HUES6 (cell line): ENCODE measurements at regions not wholly inside any gene's neighbourhood (a gene's known extent, or its start where the extent isn't known, plus 50 kb on each side); places are given as distances from the start of the nearest gene placed in this dataset.

ENCODE experiments used
- H3K27ac ChIP-seq: 2 replicates; pipeline ENCODE4 v1.7.0; 2013; ENCODE audit warnings: low read depth, mild to moderate bottlenecking, low read length, inconsistent platforms
- H3K27me3 ChIP-seq: 2 replicates; pipeline ENCODE4 v1.6.1; 2013; ENCODE audit warnings: low read length; ENCODE audit not compliant: control insufficient read depth, insufficient read depth
- H3K36me3 ChIP-seq: 2 replicates; pipeline ENCODE4 v1.6.1; 2013; ENCODE audit warnings: low read length; ENCODE audit not compliant: control insufficient read depth, insufficient read depth
- H3K4me1 ChIP-seq: 2 replicates; pipeline ENCODE4 v1.6.1; 2013; ENCODE audit warnings: low read length; ENCODE audit not compliant: control insufficient read depth, insufficient read depth
- H3K4me3 ChIP-seq: 2 replicates; pipeline ENCODE4 v1.5.1; 2013; ENCODE audit warnings: low read depth, low read length
- H3K9ac ChIP-seq: one replicate; pipeline ENCODE4 v1.6.1; 2013; ENCODE audit warnings: mild to moderate bottlenecking, low read length
- H3K9me3 ChIP-seq: 2 replicates; pipeline ENCODE4 v1.6.1; 2013; ENCODE audit warnings: low read depth, low read length; ENCODE audit not compliant: control insufficient read depth, insufficient read depth

DNA sequence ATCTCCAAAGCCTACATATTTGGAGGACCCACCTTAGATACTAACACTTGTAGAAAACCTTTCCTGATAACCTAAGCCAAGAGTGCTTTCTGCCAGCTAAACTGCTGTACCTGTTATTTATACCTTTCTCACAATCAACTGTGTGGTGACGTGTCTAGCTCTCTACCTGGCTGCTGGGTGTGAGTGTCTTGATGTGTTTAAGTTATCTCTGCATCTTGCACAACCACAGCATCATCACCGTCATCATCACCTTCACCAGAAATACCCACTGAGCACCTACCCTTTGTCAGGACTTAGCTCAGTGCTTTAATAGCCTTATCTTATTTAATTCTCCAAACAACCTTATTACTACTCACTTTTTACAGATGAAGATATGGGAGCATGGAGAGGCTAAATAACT is 431.3 kb downstream of the MAFB start:
- no peak overlapping the region for H3K27ac ChIP-seq
- H3K36me3 ChIP-seq = no peaks in the 10 kb centered on the region
- no peak overlapping the region for H3K9ac ChIP-seq
- no peak overlapping the region for H3K4me3 ChIP-seq
- H3K4me1 ChIP-seq = peaks cover 2% of the 10 kb centered on the region; the same call in 1 of the 2 replicates
- no peaks in the 10 kb centered on the region for H3K9me3 ChIP-seq
- no peaks in the 10 kb centered on the region for H3K27me3 ChIP-seq

DNA sequence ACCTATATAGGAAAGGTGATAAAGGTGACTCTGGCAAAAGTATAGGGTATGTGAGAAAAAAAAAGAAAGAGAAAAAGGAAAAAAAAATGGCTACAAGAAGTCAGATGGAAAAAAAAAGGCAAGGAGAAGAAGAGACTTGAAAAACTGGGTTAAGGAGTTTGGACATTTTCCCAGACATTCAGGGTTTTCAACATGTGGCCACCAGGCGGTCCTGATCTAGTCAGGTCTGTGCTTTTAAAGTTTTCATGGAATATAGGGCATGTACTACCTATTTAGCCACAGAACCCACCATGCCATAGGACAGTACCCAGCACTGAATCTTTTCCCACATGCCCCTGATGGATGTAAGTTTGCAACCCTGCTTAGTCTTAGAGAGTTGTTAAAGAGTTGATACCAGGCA is 433.7 kb downstream of the MAFB start:
- Histone ChIP-seq H3K27ac (no peak overlapping the region), H3K4me3 (no peak overlapping the region), H3K27me3 (no peaks in the 10 kb centered on the region), H3K9me3 (no peaks in the 10 kb centered on the region; the same call in 1 of the 2 replicates), H3K9ac (no peak overlapping the region), H3K4me1 (no peaks in the 10 kb centered on the region), H3K36me3 (0 out of 2 replicates have a peak, but pooled peaks cover 3% of the 10 kb centered on the region)

DNA sequence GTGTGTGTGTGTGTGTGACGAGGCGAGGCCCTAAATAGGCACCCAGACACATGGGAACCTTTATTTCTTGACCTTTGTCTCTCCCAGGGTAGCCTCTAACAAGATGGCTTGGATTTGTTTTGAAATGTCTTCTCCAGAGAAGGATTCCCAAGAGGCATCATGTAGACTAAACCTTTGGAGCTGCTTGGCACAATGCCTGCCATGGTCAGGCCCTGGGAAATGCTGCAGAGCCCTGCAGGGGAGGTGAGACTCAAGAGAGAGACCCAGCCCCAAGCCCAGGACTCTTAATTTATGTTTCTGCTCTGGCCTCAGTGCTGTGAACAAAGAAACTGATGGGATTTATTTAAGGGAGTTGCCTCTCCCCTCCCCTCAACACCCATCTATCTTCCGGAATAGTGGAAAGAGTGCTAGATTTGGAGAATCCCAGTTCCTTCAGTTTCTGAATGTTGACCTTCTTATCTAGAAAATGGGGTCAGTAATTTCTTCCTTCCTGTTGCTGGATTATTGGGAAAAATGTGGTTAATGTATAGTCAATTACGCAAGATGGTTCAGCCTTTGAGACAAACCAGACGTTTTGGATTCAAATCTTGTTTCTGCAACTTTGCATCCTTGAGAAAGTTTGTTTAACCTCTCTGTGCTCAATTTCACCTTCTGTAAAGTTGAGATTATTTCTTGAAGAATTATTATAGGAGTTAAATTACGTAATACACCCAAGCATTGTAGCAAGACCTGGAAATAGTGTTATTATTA is 434.8 kb downstream of the MAFB start:
- Histone ChIP-seq H3K27ac (no peak overlapping the region), H3K27me3 (no peaks in the 10 kb centered on the region), H3K4me3 (no peak overlapping the region), H3K4me1 (no peaks in the 10 kb centered on the region), H3K9me3 (no peaks in the 10 kb centered on the region; the same call in 1 of the 2 replicates), H3K9ac (no peak overlapping the region), H3K36me3 (peaks cover 9% of the 10 kb centered on the region; the same call in 1 of the 2 replicates)

DNA sequence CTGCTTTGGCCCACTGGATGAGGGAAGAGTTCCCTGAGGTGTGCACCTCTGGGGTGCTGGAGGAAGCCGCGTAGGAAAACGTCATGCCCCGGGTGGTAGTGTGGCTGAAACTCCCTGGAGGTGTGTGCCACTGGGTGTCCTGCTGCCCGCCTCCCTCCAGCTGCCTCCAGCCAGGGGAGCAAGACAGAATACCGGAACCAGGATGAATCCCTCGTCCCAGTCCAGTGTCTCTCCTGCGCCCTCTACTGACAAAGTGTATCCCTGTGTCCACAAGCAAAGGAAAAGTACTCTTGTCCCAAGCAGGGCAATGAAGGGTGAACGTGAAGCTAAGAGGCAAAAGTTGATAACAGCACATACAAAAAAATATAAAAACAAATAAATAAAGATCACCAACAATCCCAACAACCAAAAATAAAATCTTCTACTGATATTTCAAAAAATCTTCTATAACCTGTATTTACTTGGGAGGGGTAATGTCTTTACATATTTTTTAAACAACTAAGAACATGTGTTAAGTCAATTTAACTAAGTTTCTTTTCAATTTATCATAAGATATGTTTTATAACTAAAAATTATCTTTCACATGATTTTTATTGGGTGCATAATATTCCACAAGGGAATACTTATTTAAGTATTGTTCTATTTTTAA is 437.6 kb downstream of the MAFB start:
- H3K9me3 ChIP-seq = peaks cover 2% of the 10 kb centered on the region; the same call in 1 of the 2 replicates
- no peaks in the 10 kb centered on the region for H3K4me1 ChIP-seq
- no peaks in the 10 kb centered on the region for H3K27me3 ChIP-seq
- no peak overlapping the region for H3K9ac ChIP-seq
- H3K27ac ChIP-seq = no peak overlapping the region
- H3K36me3 ChIP-seq = peaks cover 13% of the 10 kb centered on the region; the same call in 1 of the 2 replicates
- H3K4me3 ChIP-seq = no peak overlapping the region

DNA sequence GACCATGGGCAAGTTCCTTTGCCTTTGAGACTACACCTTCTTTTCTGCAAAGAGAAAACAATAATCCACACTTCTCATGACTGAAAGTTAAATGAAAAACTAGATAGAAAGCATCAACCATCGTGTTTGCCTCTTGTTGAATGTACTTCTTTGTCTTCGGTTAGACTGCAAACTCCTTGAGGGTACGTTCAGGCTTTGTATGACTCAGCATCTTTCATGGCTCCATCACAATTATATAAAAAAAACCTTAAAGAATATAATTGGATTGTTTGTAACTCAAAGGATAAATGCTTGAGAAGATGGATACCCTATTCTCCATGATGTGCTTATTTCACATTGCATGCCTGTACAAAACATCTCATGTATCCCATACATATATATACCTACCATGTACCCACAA is 439.2 kb downstream of the MAFB start:
- no peak overlapping the region for H3K9ac ChIP-seq
- no peak overlapping the region for H3K4me3 ChIP-seq
- H3K27me3 ChIP-seq = no peaks in the 10 kb centered on the region
- H3K9me3 ChIP-seq = peaks cover 2% of the 10 kb centered on the region; the same call in 1 of the 2 replicates
- H3K27ac ChIP-seq = no peak overlapping the region
- H3K4me1 ChIP-seq = no peaks in the 10 kb centered on the region
- peaks cover 15% of the 10 kb centered on the region; the same call in 1 of the 2 replicates for H3K36me3 ChIP-seq

DNA sequence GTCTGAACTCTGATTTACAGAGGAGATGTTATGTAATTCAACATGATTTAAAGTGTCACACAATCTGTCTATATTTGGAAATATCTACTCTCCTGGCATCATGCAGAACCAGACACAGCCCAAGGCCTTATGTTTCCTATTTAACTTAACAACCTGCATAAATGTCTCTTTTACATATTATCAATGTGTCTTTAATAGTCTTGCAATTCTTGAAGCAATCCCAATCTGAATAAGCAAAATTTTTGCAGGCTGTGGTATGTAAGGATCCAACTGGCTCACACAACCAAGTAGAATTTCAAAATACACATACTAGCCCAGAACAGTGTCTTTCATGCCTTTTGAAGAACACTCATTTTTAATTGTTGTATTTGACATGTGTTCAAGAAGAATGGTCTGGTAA is 443.2 kb downstream of the MAFB start:
- H3K27me3 ChIP-seq = no peaks in the 10 kb centered on the region
- H3K4me3 ChIP-seq = no peak overlapping the region
- peaks cover 19% of the 10 kb centered on the region; the same call in 1 of the 2 replicates for H3K36me3 ChIP-seq
- no peak overlapping the region for H3K9ac ChIP-seq
- H3K27ac ChIP-seq = no peak overlapping the region
- no peaks in the 10 kb centered on the region for H3K4me1 ChIP-seq
- peaks cover 2% of the 10 kb centered on the region; the same call in 1 of the 2 replicates for H3K9me3 ChIP-seq

- Histone ChIP-seq H3K27me3 (no peaks in the 10 kb centered on the region), H3K4me3 (no peak overlapping the region), H3K27ac (no peak overlapping the region), H3K36me3 (peaks cover 14% of the 10 kb centered on the region; the same call in 1 of the 2 replicates), H3K9ac (no peak overlapping the region), H3K4me1 (no peaks in the 10 kb centered on the region), H3K9me3 (peaks cover 2% of the 10 kb centered on the region; the same call in 1 of the 2 replicates)
These were observed 444.8 kb downstream of the MAFB start for GRCh38 chr20:40244286-40244685.

- Histone ChIP-seq H3K27ac (no peak overlapping the region), H3K9me3 (no peaks in the 10 kb centered on the region), H3K9ac (no peak overlapping the region), H3K4me1 (no peaks in the 10 kb centered on the region), H3K4me3 (no peak overlapping the region), H3K36me3 (0 out of 2 replicates have a peak, but pooled peaks cover 9% of the 10 kb centered on the region), H3K27me3 (no peaks in the 10 kb centered on the region)
These were observed 447.3 kb downstream of the MAFB start for GRCh38 chr20:40241596-40242343.

- Histone ChIP-seq H3K9ac (no peak overlapping the region), H3K4me3 (no peak overlapping the region), H3K4me1 (no peaks in the 10 kb centered on the region), H3K9me3 (no peaks in the 10 kb centered on the region), H3K27ac (no peak overlapping the region), H3K36me3 (peaks cover 10% of the 10 kb centered on the region; the same call in 1 of the 2 replicates), H3K27me3 (no peaks in the 10 kb centered on the region)
These were observed 450.5 kb downstream of the MAFB start for GRCh38 chr20:40238511-40238910.

GRCh38 chr20:40234593-40234992 is 454.4 kb downstream of the MAFB start:
- no peaks in the 10 kb centered on the region for H3K9me3 ChIP-seq
- H3K9ac ChIP-seq = no peak overlapping the region
- H3K27me3 ChIP-seq = no peaks in the 10 kb centered on the region
- no peak overlapping the region for H3K4me3 ChIP-seq
- no peaks in the 10 kb centered on the region for H3K4me1 ChIP-seq
- no peak overlapping the region for H3K27ac ChIP-seq
- peaks cover 15% of the 10 kb centered on the region; the same call in 1 of the 2 replicates for H3K36me3 ChIP-seq
